Endothelial cell of umbilical vein (primary cell): ENCODE measurements at regions not wholly inside any gene's neighbourhood (a gene's known extent, or its start where the extent isn't known, plus 50 kb on each side); places are given as distances from the start of the nearest gene placed in this dataset.

Source experiments
- BruUV-seq: library from RNA; stranded (reverse); fragments of 400-500 nt; replicated peaks from 2 replicates; lab custom pipeline; 2021; lab: Mats Ljungman, UMichigan
- CTCF ChIA-PET: fragments of 300-600, 350-600 bp; sonication (Branson Sonifier 250); formaldehyde crosslinking; loops from one replicate; lab custom pipeline; 2021; ENCODE audit warnings: antibody characterized with exemption, inconsistent platforms; lab: Charles Lee
- POLR2A ChIA-PET: fragments of 300-600, 350-600 bp; sonication (Branson Sonifier 250); formaldehyde crosslinking; loops from one replicate; lab custom pipeline; 2021; ENCODE audit warnings: antibody characterized with exemption, inconsistent platforms; lab: Charles Lee
- DNase-seq: peaks from one replicate; pipeline ENCODE4 v3.0.0-alpha.2; 2011; ENCODE audit warnings: low read depth, low spot score
- FAIRE-seq: peaks from 2 replicates; lab custom pipeline; 2011; peaks lifted over from hg19 to GRCh38; lab: Jason Lieb, UNC
- H2AFZ ChIP-seq: 2 replicates; pipeline ENCODE4 v1.6.0; 2012; ENCODE audit warnings: low read depth, low read length, control low read depth, inconsistent platforms
- H3K27ac ChIP-seq: 2 replicates; pipeline ENCODE4 v1.5.1; 2011; ENCODE audit warnings: low read depth, mild to moderate bottlenecking, control low read depth, low read length, moderate library complexity; ENCODE audit not compliant: insufficient read depth
- H3K27me3 ChIP-seq, 2 experiments: 2 replicates each; pipeline versions ENCODE4 v1.6.0 to v1.6.1; 2011; ENCODE audit warnings: low read length in 2 of 2, mixed read lengths in 1 of 2; ENCODE audit not compliant: control insufficient read depth in 2 of 2, insufficient read depth in 2 of 2
- H3K36me3 ChIP-seq, 2 experiments: 2 replicates in 1 of 2; 3 replicates in 1 of 2; pipeline ENCODE4 v1.5.1; 2011; ENCODE audit warnings: low read length in 2 of 2, mild to moderate bottlenecking in 1 of 2, moderate library complexity in 1 of 2; ENCODE audit not compliant: control insufficient read depth in 2 of 2, insufficient read depth in 2 of 2; ENCODE audit errors: extremely low read depth in 1 of 2
- H3K4me1 ChIP-seq: 3 replicates; pipeline ENCODE4 v1.5.1; 2011; ENCODE audit warnings: mild to moderate bottlenecking, low read length; ENCODE audit not compliant: control insufficient read depth, insufficient read depth; ENCODE audit errors: extremely low read depth
- H3K4me2 ChIP-seq: 2 replicates; pipeline ENCODE4 v1.6.1; 2011; ENCODE audit warnings: low read length, control low read depth, mixed read lengths; ENCODE audit not compliant: insufficient read depth
- H3K4me3 ChIP-seq, 3 experiments: fragments of 200-600 bp in 1 of 3; sonication (generic), shearing (Covaris generic) in 1 of 3; replicated peaks in 1 of 3; 2 replicates each; pipeline ENCODE4 v1.5.1; 2011 to 2016; ENCODE audit warnings: control low read depth in 3 of 3, low read length in 3 of 3, mild to moderate bottlenecking in 2 of 3, inconsistent platforms in 1 of 3, low read depth in 1 of 3, moderate library complexity in 1 of 3; ENCODE audit not compliant: insufficient read depth in 1 of 3
- H3K79me2 ChIP-seq: 2 replicates; pipeline ENCODE4 v1.6.0; 2012; ENCODE audit warnings: low read length, inconsistent platforms; ENCODE audit not compliant: control insufficient read depth, insufficient read depth
- H3K9ac ChIP-seq: replicated peaks from 2 replicates; pipeline ENCODE3; 2011; ENCODE audit warnings: low read length, control low read depth; ENCODE audit not compliant: insufficient read depth; ENCODE audit errors: extremely low read depth
- H3K9me1 ChIP-seq: replicated peaks from 3 replicates; pipeline ENCODE4 v1.6.0; 2011; ENCODE audit warnings: mild to moderate bottlenecking, low read length; ENCODE audit not compliant: control insufficient read depth, insufficient read depth; ENCODE audit errors: extremely low read depth
- H3K9me3 ChIP-seq: replicated peaks from 2 replicates; pipeline ENCODE4 v1.5.1; 2012; ENCODE audit warnings: low read length, inconsistent platforms; ENCODE audit not compliant: control insufficient read depth, insufficient read depth
- H4K20me1 ChIP-seq: replicated peaks from 2 replicates; pipeline ENCODE3; 2011; ENCODE audit warnings: mild to moderate bottlenecking, low read length; ENCODE audit not compliant: control insufficient read depth, insufficient read depth; ENCODE audit errors: extremely low read depth
- CTCF ChIP-seq, 2 donors: IDR thresholded peaks; 1 replicate in 1 of 2; 2 replicates in 1 of 2; pipeline ENCODE4 v1.5.1; 2011; ENCODE audit warnings: low read length in 2 of 2, mild to moderate bottlenecking in 2 of 2, moderate library complexity in 2 of 2, control low read depth in 1 of 2, inconsistent platforms in 1 of 2, low read depth in 1 of 2; ENCODE audit not compliant: insufficient read depth in 1 of 2; ENCODE audit errors: extremely low read depth in 1 of 2
- EZH2 ChIP-seq: IDR thresholded peaks from 2 replicates; pipeline ENCODE4 v1.6.1; 2012; ENCODE audit warnings: borderline replicate concordance, low read depth, mild to moderate bottlenecking, moderate library complexity, low read length, inconsistent platforms; ENCODE audit not compliant: severe bottlenecking
- FOS ChIP-seq: IDR thresholded peaks from 2 replicates; pipeline ENCODE4 v1.6.1; 2011; ENCODE audit warnings: mild to moderate bottlenecking, low read length, moderate library complexity, borderline replicate concordance; ENCODE audit not compliant: insufficient read depth
- GATA2 ChIP-seq: IDR thresholded peaks from 2 replicates; pipeline ENCODE4 v1.7.0; 2011; ENCODE audit warnings: low read depth, mild to moderate bottlenecking, moderate library complexity, mixed read lengths, low read length; ENCODE audit not compliant: insufficient read length, insufficient read depth
- JUN ChIP-seq: IDR thresholded peaks from 2 replicates; pipeline ENCODE4 v1.6.1; 2011; ENCODE audit warnings: borderline replicate concordance, low read depth; ENCODE audit not compliant: insufficient read length, insufficient read depth
- MAX ChIP-seq: IDR thresholded peaks from 2 replicates; pipeline ENCODE4 v1.6.1; 2011; ENCODE audit not compliant: insufficient read depth, insufficient read length
- MYC ChIP-seq: IDR thresholded peaks from one replicate; pipeline ENCODE4 v1.6.1; 2011; ENCODE audit warnings: mild to moderate bottlenecking, low read depth, low read length
- POLR2A ChIP-seq: IDR thresholded peaks from 2 replicates; pipeline ENCODE4 v1.6.1; 2012; ENCODE audit warnings: low read depth, mild to moderate bottlenecking, control low read depth, low read length
- POLR2AphosphoS5 ChIP-seq: IDR thresholded peaks from 2 replicates; pipeline ENCODE4 v1.6.1; 2012; ENCODE audit warnings: low read depth, mild to moderate bottlenecking, control low read depth, low read length, moderate library complexity; ENCODE audit not compliant: insufficient read depth
- dilution Hi-C: fragments of 300-500 bp; cut with MboI; formaldehyde crosslinking; loops from one replicate; pipeline ENCODE4 v1.15.0; 2019; ENCODE audit warnings: low sequenced_read_pairs; ENCODE audit not compliant: extremely low pct_ligation_motif_present
- intact Hi-C: fragments of 100-400 bp; cut with micrococcal nuclease; formaldehyde crosslinking; loops from one replicate; pipeline ENCODE4 v1.10.0; 2022

- H3K9me1 ChIP-seq = no peaks in the 10 kb centered on the region
- no peak overlapping the region for H3K27ac ChIP-seq
- dilution Hi-C loops (no loop called here), intact Hi-C loops (no loop called here)
- CTCF ChIA-PET = interaction anchor here (3.5 to 3.7 kb wide), 2 partner anchors 406 to 459 kb away, joined by 76 to 203 read pairs; no protein-coding TSS in a partner anchor
- TF ChIP-seq JUN (no peak), GATA2 (no peak), MAX (no peak), POLR2AphosphoS5 (no peak), MYC (no peak), EZH2 (no peak), POLR2A (no peak), FOS (no peak), CTCF (IDR thresholded peaks at IDR 0.05; ENCODE audit: extremely low read depth in 1 of 2, insufficient read depth in 1 of 2, low read depth in 1 of 2, low read length in 2 of 2) (no peak)
- H3K4me2 ChIP-seq = no peak overlapping the region
- H3K79me2 ChIP-seq = no peaks in the 10 kb centered on the region
- H2AFZ ChIP-seq = no peak overlapping the region
- H3K36me3 ChIP-seq = no peaks in the 10 kb centered on the region
- POLR2A ChIA-PET = no interaction called here
- H3K9me3 ChIP-seq = no peaks in the 10 kb centered on the region
- BruUV-seq = no TSS peak
- no peak overlapping the region for H3K9ac ChIP-seq
- no peak for FAIRE-seq
- no peaks in the 10 kb centered on the region for H3K27me3 ChIP-seq
- no peak for DNase-seq
- no peaks in the 10 kb centered on the region for H3K4me1 ChIP-seq
- H3K4me3 ChIP-seq = no peak overlapping the region
- H4K20me1 ChIP-seq = no peaks in the 10 kb centered on the region
Observed at GRCh38 chr2:182646763-182647498, 69.1 kb upstream of the DNAJC10 start.
